MCF 10A (cell line): ENCODE measurements at regions not wholly inside any gene's neighbourhood (a gene's known extent, or its start where the extent isn't known, plus 50 kb on each side); places are given as distances from the start of the nearest gene placed in this dataset.
A peak's percentile ranks its signal among the peaks of the same experiment; 100 is the strongest.

Experiments
- BruUV-seq: library from RNA; stranded (reverse); fragments of 400-500 nt; replicated peaks from 2 replicates; lab custom pipeline; 2021; lab: Mats Ljungman, UMichigan
- CTCF ChIA-PET: fragments of 300-600 bp; sonication (Branson Sonifier 250); formaldehyde crosslinking; extraction: SDS; loops from one replicate; lab custom pipeline; 2021; ENCODE audit warnings: antibody characterized with exemption, inconsistent platforms; lab: Yijun Ruan, JAX
- POLR2A ChIA-PET: fragments of 300-600, 350-650 bp; sonication (Branson Sonifier 250); formaldehyde crosslinking; extraction: SDS; loops from one replicate; lab custom pipeline; 2020; ENCODE audit warnings: antibody characterized with exemption, inconsistent platforms; lab: Yijun Ruan, JAX
- DNase-seq: peaks from one replicate; pipeline ENCODE4 v3.0.0-alpha.2; 2018; ENCODE audit not compliant: unreplicated experiment
- H3K27ac Mint-ChIP-seq: one replicate; pipeline ENCODE4 v1.8.0; 2022; ENCODE audit warnings: mild to moderate bottlenecking, low read depth, mixed read lengths; ENCODE audit not compliant: unreplicated experiment
- H3K27me3 Mint-ChIP-seq: one replicate; pipeline ENCODE4 v1.8.0; 2022; ENCODE audit warnings: mixed read lengths; ENCODE audit not compliant: insufficient read depth, unreplicated experiment
- H3K36me3 Mint-ChIP-seq: one replicate; pipeline ENCODE4 v1.8.0; 2022; ENCODE audit warnings: mild to moderate bottlenecking, moderate library complexity, mixed read lengths; ENCODE audit not compliant: insufficient read depth, unreplicated experiment
- H3K4me1 Mint-ChIP-seq: one replicate; pipeline ENCODE4 v1.8.0; 2022; ENCODE audit warnings: mixed read lengths; ENCODE audit not compliant: insufficient read depth, unreplicated experiment
- H3K4me3 Mint-ChIP-seq: one replicate; pipeline ENCODE4 v1.8.0; 2022; ENCODE audit warnings: mild to moderate bottlenecking, moderate library complexity, mixed read lengths; ENCODE audit not compliant: unreplicated experiment
- H3K9me3 Mint-ChIP-seq: one replicate; pipeline ENCODE4 v1.8.0; 2022; ENCODE audit warnings: mixed read lengths; ENCODE audit not compliant: unreplicated experiment
- CTCF ChIP-seq: fragments of 200-600 bp; IDR thresholded peaks from one replicate; pipeline ENCODE4 v1.8.0; 2022; ENCODE audit warnings: antibody characterized with exemption, mild to moderate bottlenecking; ENCODE audit not compliant: unreplicated experiment
- intact Hi-C: fragments of 100-400 bp; cut with micrococcal nuclease; formaldehyde crosslinking; loops from 2 replicates; pipeline ENCODE4 v1.14.1; 2022

DNA sequence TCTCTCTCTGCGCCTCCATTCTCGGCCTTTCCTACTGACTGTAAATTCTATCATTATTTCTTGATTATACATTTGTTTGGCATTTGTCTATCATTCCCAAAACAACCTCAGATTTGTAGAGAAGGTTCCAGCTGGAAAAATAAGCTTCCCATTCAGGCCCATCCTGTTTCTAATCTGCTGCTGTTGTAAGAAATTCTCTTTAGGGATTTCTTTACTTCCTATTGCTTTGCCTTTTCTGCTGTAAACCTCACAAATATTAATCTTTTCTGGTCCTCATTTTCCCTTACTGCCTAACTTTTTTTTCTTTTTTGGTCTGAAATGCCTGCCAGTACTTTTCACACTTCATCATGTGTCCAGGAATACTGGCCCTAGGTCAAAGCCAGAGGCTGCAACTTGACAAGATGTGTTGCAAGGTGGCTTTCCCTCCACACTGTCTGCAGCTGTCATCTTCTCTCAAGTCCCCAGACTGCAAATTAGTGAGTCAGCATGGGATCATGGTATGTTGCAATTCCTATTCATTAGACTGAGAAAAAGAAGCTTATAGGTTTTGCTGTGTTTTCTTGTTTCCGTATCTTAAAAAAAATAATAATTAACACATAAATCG, 858.7 kb upstream of the CHORDC1 start:
- Mint-ChIP-seq H3K27ac (peak overlapping the region; percentile 17), H3K9me3 (no peaks in the 10 kb centered on the region), H3K4me1 (peaks cover 21% of the 10 kb centered on the region), H3K4me3 (no peak overlapping the region), H3K27me3 (no peaks in the 10 kb centered on the region), H3K36me3 (no peaks in the 10 kb centered on the region)
- intact Hi-C loops = no loop called here
- ChIA-PET CTCF (interaction anchor here (0.6 kb wide), 1 partner anchor 109 kb away, joined by 4 read pairs; no protein-coding TSS in a partner anchor), POLR2A (interaction anchor here (0.7 to 1.4 kb wide), 4 partner anchors 10 to 74 kb away, joined by 3 to 8 read pairs (median 4); no protein-coding TSS in a partner anchor)
- DNase-seq = peak; percentile 92
- BruUV-seq = no TSS peak
- TF ChIP-seq CTCF = no peak

- no TSS peak for BruUV-seq
- Mint-ChIP-seq H3K27ac (no peak overlapping the region), H3K9me3 (no peaks in the 10 kb centered on the region), H3K4me3 (no peak overlapping the region), H3K36me3 (no peaks in the 10 kb centered on the region), H3K4me1 (peaks cover 8% of the 10 kb centered on the region), H3K27me3 (no peaks in the 10 kb centered on the region)
- POLR2A ChIA-PET = no interaction called here
- intact Hi-C loops = no loop called here
- TF ChIP-seq CTCF = no peak
- CTCF ChIA-PET = no interaction called here
- DNase-seq = no peak
These were observed 855.4 kb upstream of the CHORDC1 start for GRCh38 chr11:91078221-91078620.

DNA sequence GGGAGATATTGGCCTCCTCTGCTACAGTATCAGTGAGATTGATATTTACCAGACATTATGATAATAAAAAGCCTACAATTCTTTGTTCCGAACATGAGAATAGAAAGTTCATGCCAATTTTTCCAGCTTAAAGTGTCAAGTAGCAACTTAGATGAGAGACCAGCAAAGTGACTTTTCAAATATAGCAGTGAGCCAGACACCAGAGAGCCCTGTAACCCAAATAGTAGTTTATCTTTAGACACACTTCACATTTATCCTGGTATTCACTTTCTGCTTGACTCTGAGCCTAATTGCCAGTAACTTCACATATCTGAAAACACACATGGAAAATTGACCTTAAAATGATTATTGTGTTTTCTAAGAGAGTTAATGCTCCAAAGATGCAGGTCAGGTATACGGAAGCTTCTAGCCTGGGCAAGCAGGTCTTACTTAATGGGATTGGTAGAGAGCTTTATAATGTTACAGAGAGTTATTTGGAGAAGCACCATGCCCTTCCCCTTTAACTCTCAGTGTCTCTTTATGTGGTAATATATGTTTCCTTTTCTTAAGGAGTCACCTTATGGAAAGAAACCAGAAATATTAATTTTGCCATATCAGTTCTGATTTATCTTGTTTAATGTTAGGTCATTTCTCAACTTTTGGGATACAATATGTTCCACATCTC, 852.3 kb upstream of the CHORDC1 start:
- POLR2A ChIA-PET = no interaction called here
- Mint-ChIP-seq H3K9me3 (no peaks in the 10 kb centered on the region), H3K27ac (no peak overlapping the region), H3K27me3 (no peaks in the 10 kb centered on the region), H3K4me1 (no peaks in the 10 kb centered on the region), H3K4me3 (no peak overlapping the region), H3K36me3 (no peaks in the 10 kb centered on the region)
- DNase-seq = no peak
- CTCF ChIA-PET = interaction anchor here (1.0 kb wide), 1 partner anchor 8 kb away, joined by 3 read pairs; no protein-coding TSS in a partner anchor
- intact Hi-C loops = no loop called here
- no TSS peak for BruUV-seq
- TF ChIP-seq CTCF = no peak

DNA sequence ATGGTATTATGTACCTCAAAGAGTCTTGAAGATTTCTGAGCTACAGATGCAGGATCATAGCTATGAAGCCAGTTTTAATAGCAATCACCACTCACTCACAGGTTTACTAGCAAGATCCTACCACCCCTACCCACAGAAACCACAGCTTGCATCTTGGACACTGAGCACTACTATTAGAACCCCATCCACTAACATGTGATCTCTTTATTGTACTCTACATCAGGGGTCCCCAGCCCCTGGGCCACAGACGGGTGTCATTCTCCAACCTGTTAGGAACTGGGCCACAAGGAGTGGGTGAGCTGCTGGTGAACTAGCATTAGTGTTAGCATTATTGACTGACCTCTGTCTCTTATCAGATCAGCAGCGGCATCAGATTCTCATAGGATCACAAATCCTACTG, 844.8 kb upstream of the CHORDC1 start:
- no peaks in the 10 kb centered on the region for H3K36me3 Mint-ChIP-seq
- no TSS peak for BruUV-seq
- DNase-seq = no peak
- no peaks in the 10 kb centered on the region for H3K27me3 Mint-ChIP-seq
- intact Hi-C loops = no loop called here
- no peaks in the 10 kb centered on the region for H3K4me1 Mint-ChIP-seq
- CTCF ChIA-PET = interaction anchor here (0.5 to 0.7 kb wide), 3 partner anchors 7 to 179 kb away, joined by 3 to 7 read pairs (median 3); no protein-coding TSS in a partner anchor
- TF ChIP-seq CTCF = no peak
- H3K27ac Mint-ChIP-seq = no peak overlapping the region
- POLR2A ChIA-PET = no interaction called here
- no peak overlapping the region for H3K4me3 Mint-ChIP-seq
- H3K9me3 Mint-ChIP-seq = no peaks in the 10 kb centered on the region
